HepG2 (cell line): ENCODE measurements at regions not wholly inside any gene's neighbourhood (a gene's known extent, or its start where the extent isn't known, plus 50 kb on each side); places are given as distances from the start of the nearest gene placed in this dataset.

ENCODE experiments used
- ATAC-seq: fragments of 200-7000 bp; cut with Tn5 transposase; 3 replicates; pipeline ENCODE4 v1.9.1; 2020; ENCODE audit warnings: mild to moderate bottlenecking, moderate library complexity
- BruUV-seq: library from RNA; stranded (reverse); fragments of 400-500 nt; replicated peaks from 2 replicates; lab custom pipeline; 2021; lab: Mats Ljungman, UMichigan
- CTCF ChIA-PET: fragments of 300-600 bp; formaldehyde crosslinking; extraction: SDS; loops from one replicate; lab custom pipeline; 2021; ENCODE audit warnings: low total read pairs, inconsistent platforms, low intra/inter-chr PET ratio; lab: Yijun Ruan, JAX
- POLR2A ChIA-PET: fragments of 350-600 bp; sonication (Branson Sonifier 250); formaldehyde crosslinking; loops from one replicate; lab custom pipeline; 2020; ENCODE audit warnings: antibody characterized with exemption, inconsistent platforms; lab: Yijun Ruan, JAX
- DNase-seq: peaks from one replicate; pipeline ENCODE4 v3.0.0-alpha.2; 2015; ENCODE audit warnings: low spot score
- FAIRE-seq: peaks from 3 replicates; lab custom pipeline; 2011; peaks lifted over from hg19 to GRCh38; lab: Jason Lieb, UNC
- H2AFZ ChIP-seq: one replicate; pipeline ENCODE4 v1.6.1; 2011; ENCODE audit warnings: low read length, inconsistent platforms
- H3K27ac ChIP-seq: fragments of 300-600 bp; 3 replicates; pipeline ENCODE4 v1.8.0; 2011; ENCODE audit warnings: mixed run types, mild to moderate bottlenecking, mixed read lengths, low read length, inconsistent platforms; ENCODE audit not compliant: insufficient read depth; ENCODE audit errors: extremely low read length
- H3K27me3 ChIP-seq, 2 experiments: fragments of 200-600 bp in 1 of 2; 2 replicates in 1 of 2; 3 replicates in 1 of 2; pipeline versions ENCODE4 v1.6.0 to v1.8.0; 2011; ENCODE audit warnings: low read length in 2 of 2, mild to moderate bottlenecking in 2 of 2, moderate library complexity in 2 of 2, inconsistent platforms in 1 of 2; ENCODE audit not compliant: insufficient read depth in 2 of 2, control insufficient read depth in 1 of 2
- H3K36me3 ChIP-seq, 2 experiments: fragments of 200-600 bp in 1 of 2; replicated peaks in 1 of 2; 2 replicates in 1 of 2; 3 replicates in 1 of 2; pipeline versions ENCODE4 v1.5.1 to v1.8.0; 2011; ENCODE audit warnings: low read length in 2 of 2, inconsistent platforms in 1 of 2; ENCODE audit not compliant: insufficient read depth in 2 of 2, control insufficient read depth in 1 of 2
- H3K4me1 ChIP-seq: 2 replicates; pipeline ENCODE4 v1.5.1; 2012; ENCODE audit warnings: low read length, inconsistent platforms; ENCODE audit not compliant: insufficient read depth
- H3K4me2 ChIP-seq: 2 replicates; pipeline ENCODE4 v1.6.0; 2011; ENCODE audit warnings: low read depth, low read length, inconsistent platforms
- H3K4me3 ChIP-seq, 3 experiments: fragments of 200-600 bp in 1 of 3; sonication (generic), shearing (Covaris generic) in 1 of 3; replicated peaks in 1 of 3; 2 replicates each; pipeline ENCODE4 v1.5.1; 2011 to 2016; ENCODE audit warnings: low read length in 3 of 3, inconsistent platforms in 2 of 3, low read depth in 2 of 3, mild to moderate bottlenecking in 2 of 3, control low read depth in 1 of 3, mixed read lengths in 1 of 3; ENCODE audit not compliant: insufficient read depth in 1 of 3
- H3K79me2 ChIP-seq: one replicate; pipeline ENCODE4 v1.6.1; 2011; ENCODE audit warnings: low read length, inconsistent platforms; ENCODE audit not compliant: insufficient read depth
- H3K9ac ChIP-seq: 2 replicates; pipeline ENCODE4 v1.6.0; 2011; ENCODE audit warnings: mild to moderate bottlenecking, low read depth, low read length, inconsistent platforms; ENCODE audit not compliant: insufficient read depth
- H3K9me3 ChIP-seq: 2 replicates; pipeline ENCODE4 v1.5.1; 2012; ENCODE audit warnings: mild to moderate bottlenecking, low read length
- H4K20me1 ChIP-seq: 2 replicates; pipeline ENCODE4 v1.6.0; 2011; ENCODE audit warnings: inconsistent platforms, mild to moderate bottlenecking, low read length, moderate library complexity; ENCODE audit not compliant: insufficient read depth
- MLLT10 ChIP-seq: sonication (generic); formaldehyde crosslinking; IDR thresholded peaks from 2 replicates; pipeline ENCODE4 v1.4.0; 2020; ENCODE audit warnings: missing genetic modification reagents
- ZNF432 ChIP-seq: sonication (generic); formaldehyde crosslinking; IDR thresholded peaks from 2 replicates; pipeline ENCODE4 v1.5.0; 2020; ENCODE audit warnings: missing genetic modification reagents, mild to moderate bottlenecking, borderline replicate concordance
- ZNF484 ChIP-seq: sonication (generic); formaldehyde crosslinking; IDR thresholded peaks from 2 replicates; pipeline ENCODE4 v1.5.1; 2020; ENCODE audit warnings: mild to moderate bottlenecking, low read depth, missing genetic modification reagents, borderline replicate concordance
- ZNF546 ChIP-seq: sonication (generic); formaldehyde crosslinking; conservative IDR thresholded peaks from 2 replicates; pipeline ENCODE4 v1.8.1; 2023; ENCODE audit warnings: mild to moderate bottlenecking, missing genetic modification reagents
- ZNF674 ChIP-seq: sonication (generic); formaldehyde crosslinking; IDR thresholded peaks from 2 replicates; pipeline ENCODE4 v1.5.0; 2020; ENCODE audit warnings: low read depth, mild to moderate bottlenecking, missing genetic modification reagents
- WGBS: methylation state at CpG from one replicate; pipeline ENCODE4 v1.1.6; 2017; ENCODE audit warnings: low lambda C conversion rate; 5-methylcytosine and 5-hydroxymethylcytosine counted together
- in situ Hi-C: cut with HindIII; loops from 2 replicates; pipeline ENCODE4 v1.10.0; 2017; ENCODE audit warnings: low pct_unique_long_range_greater_than_20kb; ENCODE audit not compliant: extremely low pct_ligation_motif_present
- intact Hi-C: fragments of 100-400 bp; cut with micrococcal nuclease; formaldehyde crosslinking; loops from one replicate; pipeline ENCODE4 v1.10.0; 2022; ENCODE audit not compliant: unreplicated experiment
- TF ChIP-seq, protein P1 (sequence below): sonication (generic); formaldehyde crosslinking; IDR thresholded peaks from 2 replicates; pipeline ENCODE4 v1.9.0; 2022; ENCODE audit warnings: low read depth, missing genetic modification reagents
- TF ChIP-seq, protein P2 (sequence below): IDR thresholded peaks from 2 replicates; pipeline ENCODE4 v1.6.1; 2012; ENCODE audit warnings: low read length, improper control_type of control experiment

GRCh38 chr7:26553128-26553527 lies 261.5 kb downstream of the SNX10 start:
- in situ Hi-C loops (no loop called here), intact Hi-C loops (no loop called here)
- 3% methylated on average over 2 of the region's 2 CpGs for WGBS
- Histone ChIP-seq H3K4me3 (no peak overlapping the region), H3K27me3 (peaks cover 0 to 31% of the 10 kb centered on the region in 2 experiments; a peak in 4 of 5 replicates), H3K9ac (no peak overlapping the region), H3K4me1 (no peaks in the 10 kb centered on the region), H3K36me3 (no peaks in the 10 kb centered on the region), H3K4me2 (no peak overlapping the region), H4K20me1 (no peaks in the 10 kb centered on the region), H3K27ac (no peak overlapping the region), H2AFZ (no peak overlapping the region), H3K79me2 (no peaks in the 10 kb centered on the region), H3K9me3 (no peaks in the 10 kb centered on the region)
- FAIRE-seq (no peak), ATAC-seq (no peak), DNase-seq (no peak)
- TF ChIP-seq ZNF432 (no peak), MLLT10 (no peak), ZNF546 (CRISPR knock-in tag) (no peak), ZNF484 (CRISPR knock-in tag) (no peak), ZNF674 (no peak)
- TF ChIP-seq, protein P1, sequence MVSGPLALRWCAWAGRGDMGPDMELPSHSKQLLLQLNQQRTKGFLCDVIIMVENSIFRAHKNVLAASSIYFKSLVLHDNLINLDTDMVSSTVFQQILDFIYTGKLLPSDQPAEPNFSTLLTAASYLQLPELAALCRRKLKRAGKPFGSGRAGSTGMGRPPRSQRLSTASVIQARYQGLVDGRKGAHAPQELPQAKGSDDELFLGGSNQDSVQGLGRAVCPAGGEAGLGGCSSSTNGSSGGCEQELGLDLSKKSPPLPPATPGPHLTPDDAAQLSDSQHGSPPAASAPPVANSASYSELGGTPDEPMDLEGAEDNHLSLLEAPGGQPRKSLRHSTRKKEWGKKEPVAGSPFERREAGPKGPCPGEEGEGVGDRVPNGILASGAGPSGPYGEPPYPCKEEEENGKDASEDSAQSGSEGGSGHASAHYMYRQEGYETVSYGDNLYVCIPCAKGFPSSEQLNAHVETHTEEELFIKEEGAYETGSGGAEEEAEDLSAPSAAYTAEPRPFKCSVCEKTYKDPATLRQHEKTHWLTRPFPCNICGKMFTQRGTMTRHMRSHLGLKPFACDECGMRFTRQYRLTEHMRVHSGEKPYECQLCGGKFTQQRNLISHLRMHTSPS (CRISPR knock-in tag): no peak
- TF ChIP-seq, protein P2, sequence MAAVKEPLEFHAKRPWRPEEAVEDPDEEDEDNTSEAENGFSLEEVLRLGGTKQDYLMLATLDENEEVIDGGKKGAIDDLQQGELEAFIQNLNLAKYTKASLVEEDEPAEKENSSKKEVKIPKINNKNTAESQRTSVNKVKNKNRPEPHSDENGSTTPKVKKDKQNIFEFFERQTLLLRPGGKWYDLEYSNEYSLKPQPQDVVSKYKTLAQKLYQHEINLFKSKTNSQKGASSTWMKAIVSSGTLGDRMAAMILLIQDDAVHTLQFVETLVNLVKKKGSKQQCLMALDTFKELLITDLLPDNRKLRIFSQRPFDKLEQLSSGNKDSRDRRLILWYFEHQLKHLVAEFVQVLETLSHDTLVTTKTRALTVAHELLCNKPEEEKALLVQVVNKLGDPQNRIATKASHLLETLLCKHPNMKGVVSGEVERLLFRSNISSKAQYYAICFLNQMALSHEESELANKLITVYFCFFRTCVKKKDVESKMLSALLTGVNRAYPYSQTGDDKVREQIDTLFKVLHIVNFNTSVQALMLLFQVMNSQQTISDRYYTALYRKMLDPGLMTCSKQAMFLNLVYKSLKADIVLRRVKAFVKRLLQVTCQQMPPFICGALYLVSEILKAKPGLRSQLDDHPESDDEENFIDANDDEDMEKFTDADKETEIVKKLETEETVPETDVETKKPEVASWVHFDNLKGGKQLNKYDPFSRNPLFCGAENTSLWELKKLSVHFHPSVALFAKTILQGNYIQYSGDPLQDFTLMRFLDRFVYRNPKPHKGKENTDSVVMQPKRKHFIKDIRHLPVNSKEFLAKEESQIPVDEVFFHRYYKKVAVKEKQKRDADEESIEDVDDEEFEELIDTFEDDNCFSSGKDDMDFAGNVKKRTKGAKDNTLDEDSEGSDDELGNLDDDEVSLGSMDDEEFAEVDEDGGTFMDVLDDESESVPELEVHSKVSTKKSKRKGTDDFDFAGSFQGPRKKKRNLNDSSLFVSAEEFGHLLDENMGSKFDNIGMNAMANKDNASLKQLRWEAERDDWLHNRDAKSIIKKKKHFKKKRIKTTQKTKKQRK: no peak
- CTCF ChIA-PET: no interaction called here
- POLR2A ChIA-PET: no interaction called here
- BruUV-seq: no TSS peak
